HG03460 (cell line): ENCODE measurements at regions not wholly inside any gene's neighbourhood (a gene's known extent, or its start where the extent isn't known, plus 50 kb on each side); places are given as distances from the start of the nearest gene placed in this dataset.
A peak's percentile ranks its signal among the peaks of the same experiment; 100 is the strongest.
"Not testable (repeated sequence)": the region's sequence is repeated elsewhere in the genome, so short reads cannot be mapped to it uniquely, and the experiment has no call there.

ENCODE experiments used
- ATAC-seq: cut with Tn5 transposase; IDR thresholded peaks from one replicate; pipeline ENCODE4 v1.9.1; 2021; ENCODE audit not compliant: unreplicated experiment

GRCh38 chr13:60214213-60215055 is 50.7 kb upstream of the DIAPH3 start:
- no peak for ATAC-seq

- ATAC-seq, result no peak
Measured at GRCh38 chr13:60220072-60220471, 56.3 kb upstream of the DIAPH3 start.

- no peak for ATAC-seq
Measured at GRCh38 chr13:60221581-60221980, 57.9 kb upstream of the DIAPH3 start.

GRCh38 chr13:60226507-60226906 is 62.8 kb upstream of the DIAPH3 start:
- no peak for ATAC-seq

GRCh38 chr13:60227158-60227557 is 63.4 kb upstream of the DIAPH3 start:
- no peak for ATAC-seq

GRCh38 chr13:60229708-60230272 is 66.1 kb upstream of the DIAPH3 start:
- no peak for ATAC-seq

- ATAC-seq, result no peak
Measured at GRCh38 chr13:60230593-60230992, 66.9 kb upstream of the DIAPH3 start.

- no peak for ATAC-seq
Measured at GRCh38 chr13:60242043-60242595, 78.4 kb upstream of the DIAPH3 start.

GRCh38 chr13:60244381-60244780 is 80.7 kb upstream of the DIAPH3 start:
- no peak for ATAC-seq

GRCh38 chr13:60251419-60251818 is 87.7 kb upstream of the DIAPH3 start:
- not testable (repeated sequence) for ATAC-seq

- no peak for ATAC-seq
Measured at GRCh38 chr13:60258349-60258748, 94.6 kb upstream of the DIAPH3 start.

GRCh38 chr13:60260440-60260839 is 96.7 kb upstream of the DIAPH3 start:
- ATAC-seq, result no peak

- ATAC-seq, result no peak
Measured at GRCh38 chr13:60261432-60262351, 98.0 kb upstream of the DIAPH3 start.

- ATAC-seq, result no peak
Measured at GRCh38 chr13:60265566-60265965, 101.8 kb upstream of the DIAPH3 start.

GRCh38 chr13:60267498-60268202 is 103.9 kb upstream of the DIAPH3 start:
- peak; percentile 79 for ATAC-seq

GRCh38 chr13:60268203-60268555 is 104.5 kb upstream of the DIAPH3 start:
- ATAC-seq, result no peak

- no peak for ATAC-seq
Measured at GRCh38 chr13:60273971-60274527, 110.3 kb upstream of the DIAPH3 start.

- ATAC-seq, result no peak
Measured at GRCh38 chr13:60274655-60275054, 110.9 kb upstream of the DIAPH3 start.

GRCh38 chr13:60275208-60275607 is 111.5 kb upstream of the DIAPH3 start:
- ATAC-seq, result no peak

GRCh38 chr13:60280524-60280923 is 116.5 kb upstream of the TDRD3 start:
- not testable (repeated sequence) for ATAC-seq
